ENCODE measurements at regions not wholly inside any gene's neighbourhood (a gene's known extent, or its start where the extent isn't known, plus 50 kb on each side); places are given as distances from the start of the nearest gene placed in this dataset.
"Not testable (repeated sequence)": the region's sequence is repeated elsewhere in the genome, so short reads cannot be mapped to it uniquely, and the experiment has no call there.

GRCh38 chr5:109992264-109992915 lies 302.7 kb downstream of the MAN2A1 start:
- DNase-seq = no peak

GRCh38 chr5:109994135-109994534 lies 304.4 kb downstream of the MAN2A1 start:
- DNase-seq = no peak

- no peak for DNase-seq
These were observed 306.5 kb downstream of the MAN2A1 start for GRCh38 chr5:109996246-109996645.

GRCh38 chr5:109997161-109997560 lies 307.4 kb downstream of the MAN2A1 start:
- no peak for DNase-seq

GRCh38 chr5:109998208-109998607 lies 308.5 kb downstream of the MAN2A1 start:
- DNase-seq = no peak

GRCh38 chr5:109998726-109999125 lies 309.0 kb downstream of the MAN2A1 start:
- no peak for DNase-seq

GRCh38 chr5:110001648-110002047 lies 311.9 kb downstream of the MAN2A1 start:
- DNase-seq = no peak

GRCh38 chr5:110002652-110003051 lies 312.9 kb downstream of the MAN2A1 start:
- DNase-seq = no peak

GRCh38 chr5:110005907-110006562 lies 316.3 kb downstream of the MAN2A1 start:
- not testable (repeated sequence) for DNase-seq

- no peak for DNase-seq
These were observed 317.4 kb downstream of the MAN2A1 start for GRCh38 chr5:110007101-110007500.

GRCh38 chr5:110008131-110008530 lies 318.4 kb downstream of the MAN2A1 start:
- DNase-seq = no peak

GRCh38 chr5:110012145-110012544 lies 322.4 kb downstream of the MAN2A1 start:
- DNase-seq = no peak

- no peak for DNase-seq
These were observed 323.3 kb downstream of the MAN2A1 start for GRCh38 chr5:110013017-110013416.

- DNase-seq = no peak
These were observed 328.1 kb downstream of the MAN2A1 start for GRCh38 chr5:110017854-110018253.

- no peak for DNase-seq
These were observed 328.8 kb downstream of the MAN2A1 start for GRCh38 chr5:110018509-110018908.

- no peak for DNase-seq
These were observed 329.4 kb downstream of the MAN2A1 start for GRCh38 chr5:110019119-110019518.

GRCh38 chr5:110019780-110020179 lies 330.1 kb downstream of the MAN2A1 start:
- no peak for DNase-seq

GRCh38 chr5:110021251-110021650 lies 331.5 kb downstream of the MAN2A1 start:
- DNase-seq = no peak

- DNase-seq = no peak
These were observed 335.4 kb downstream of the MAN2A1 start for GRCh38 chr5:110025160-110025559.

- no peak for DNase-seq
These were observed 338.0 kb downstream of the MAN2A1 start for GRCh38 chr5:110027527-110028322.

GRCh38 chr5:110031402-110032140 lies 341.8 kb downstream of the MAN2A1 start:
- DNase-seq = no peak

GRCh38 chr5:110032376-110032775 lies 342.6 kb downstream of the MAN2A1 start:
- DNase-seq = no peak

- no peak for DNase-seq
These were observed 344.4 kb downstream of the MAN2A1 start for GRCh38 chr5:110034056-110034600.

Data from stimulated activated CD4-positive, alpha-beta T cell treated with anti-CD3 and anti-CD28 coated beads, Interleukin-2, amount 100 ng/mL, for 48 hours (primary cell).